ENCODE measurements at regions not wholly inside any gene's neighbourhood (a gene's known extent, or its start where the extent isn't known, plus 50 kb on each side); places are given as distances from the start of the nearest gene placed in this dataset.

DNA sequence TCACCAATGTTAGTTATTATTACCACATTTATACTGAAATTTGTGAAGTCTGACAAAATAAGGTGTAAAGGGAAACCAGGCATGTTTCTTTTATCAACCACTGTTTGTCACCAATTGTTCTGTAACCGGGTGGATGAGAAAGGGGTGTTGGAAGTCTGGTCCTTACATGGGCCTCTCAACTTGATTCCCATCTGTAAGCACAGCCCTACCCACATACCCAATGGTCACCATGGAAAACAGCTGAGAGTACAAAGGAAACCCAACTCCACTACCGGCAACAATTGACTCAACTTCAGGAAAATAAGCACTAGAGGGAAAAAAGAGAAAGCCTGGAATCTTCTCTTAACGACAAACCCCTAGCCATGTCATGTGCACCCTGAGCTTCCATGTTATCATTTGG, 70.8 kb upstream of the PTCHD1 start:
- no peak for DNase-seq (ENCODE audit: low read depth)
- TF ChIP-seq POLR2A (IDR thresholded peaks at IDR 0.05; ENCODE audit: extremely low read depth, insufficient read length) (no peak), MYC (IDR thresholded peaks at IDR 0.05; ENCODE audit: low read depth, low read length) (no peak), CTCF (IDR thresholded peaks at IDR 0.05; ENCODE audit: low read depth, low read length) (no peak)
- TF ChIP-seq, protein P1, sequence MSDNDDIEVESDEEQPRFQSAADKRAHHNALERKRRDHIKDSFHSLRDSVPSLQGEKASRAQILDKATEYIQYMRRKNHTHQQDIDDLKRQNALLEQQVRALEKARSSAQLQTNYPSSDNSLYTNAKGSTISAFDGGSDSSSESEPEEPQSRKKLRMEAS (IDR thresholded peaks at IDR 0.05; ENCODE audit: low read depth, low read length) = no peak
- no peak overlapping the region for H3K4me3 ChIP-seq (ENCODE audit: low read depth, low read length)

DNA sequence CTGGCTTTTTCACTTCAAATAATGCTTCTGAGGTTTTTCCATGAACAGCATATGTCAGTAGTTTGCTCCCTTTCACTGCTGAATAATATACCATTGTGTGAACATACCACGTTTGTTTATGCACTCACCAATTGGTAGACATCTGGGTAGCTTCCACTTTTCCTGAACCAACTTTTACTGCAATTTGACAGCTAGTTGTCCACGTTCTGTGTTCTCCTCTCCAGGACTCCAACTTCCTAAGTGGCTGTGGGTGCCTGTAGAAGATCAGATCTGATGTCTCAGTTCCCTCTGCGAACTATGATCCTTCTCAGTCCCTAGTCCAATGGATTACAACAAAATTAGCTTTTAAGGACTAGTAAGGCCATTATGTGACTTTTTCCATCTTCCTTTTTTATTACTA, 64.7 kb upstream of the PTCHD1 start:
- TF ChIP-seq CTCF (IDR thresholded peaks at IDR 0.05; ENCODE audit: low read depth, low read length) = no peak
- H3K4me3 ChIP-seq (ENCODE audit: low read depth, low read length) = no peak overlapping the region
- DNase-seq (ENCODE audit: low read depth) = no peak

GRCh38 chrX:23271026-23271425, 63.6 kb upstream of the PTCHD1 start:
- H3K4me3 ChIP-seq (ENCODE audit: low read depth, low read length) = no peak overlapping the region
- TF ChIP-seq POLR2A (IDR thresholded peaks at IDR 0.05; ENCODE audit: extremely low read depth, insufficient read length) (no peak), CTCF (IDR thresholded peaks at IDR 0.05; ENCODE audit: low read depth, low read length) (no peak), MYC (IDR thresholded peaks at IDR 0.05; ENCODE audit: low read depth, low read length) (no peak)
- TF ChIP-seq, protein P1 (IDR thresholded peaks at IDR 0.05; ENCODE audit: low read depth, low read length) = no peak
- peak; percentile 2 for DNase-seq (ENCODE audit: low read depth)

GRCh38 chrX:23276475-23276874, 58.2 kb upstream of the PTCHD1 start:
- no peak overlapping the region for H3K4me3 ChIP-seq (ENCODE audit: low read depth, low read length)
- DNase-seq (ENCODE audit: low read depth) = no peak
- TF ChIP-seq MYC (IDR thresholded peaks at IDR 0.05; ENCODE audit: low read depth, low read length) (no peak), CTCF (IDR thresholded peaks at IDR 0.05; ENCODE audit: low read depth, low read length) (no peak), POLR2A (IDR thresholded peaks at IDR 0.05; ENCODE audit: extremely low read depth, insufficient read length) (no peak)
- TF ChIP-seq, protein P1 (IDR thresholded peaks at IDR 0.05; ENCODE audit: low read depth, low read length) = no peak
